Heart right ventricle (tissue), 16 donors: ENCODE measurements at regions not wholly inside any gene's neighbourhood (a gene's known extent, or its start where the extent isn't known, plus 50 kb on each side); places are given as distances from the start of the nearest gene placed in this dataset.

Source experiments
- ATAC-seq, 8 donors: fragments of 200-7000 bp; cut with Tn5 transposase; one replicate each; pipeline ENCODE4 v1.9.1; 2020; ENCODE audit warnings: mild to moderate bottlenecking in 8 of 8, moderate library complexity in 8 of 8, moderate number of reproducible peaks in 1 of 8
- DNase-seq, 2 donors: peaks; one replicate each; pipeline ENCODE4 v3.0.0-alpha.2; 2020
- H3K27ac ChIP-seq, 10 donors: fragments of 200-600 bp; sonication (generic) in 2 of 10; one replicate each; pipeline versions ENCODE4 v1.5.0 to v1.8.0; 2020 to 2022; ENCODE audit warnings: mild to moderate bottlenecking in 3 of 10
- H3K27me3 ChIP-seq, 7 donors: fragments of 200-600 bp; one replicate each; pipeline ENCODE4 v1.8.0; 2021 to 2022; ENCODE audit warnings: mild to moderate bottlenecking in 2 of 7
- H3K36me3 ChIP-seq, 9 donors: fragments of 200-600 bp; sonication (generic) in 1 of 9; one replicate each; pipeline versions ENCODE4 v1.5.0 to v1.8.0; 2020 to 2022; ENCODE audit warnings: mild to moderate bottlenecking in 2 of 9
- H3K4me1 ChIP-seq, 9 donors: fragments of 200-600 bp; sonication (generic) in 1 of 9; one replicate each; pipeline versions ENCODE4 v1.5.0 to v1.8.0; 2020 to 2022; ENCODE audit warnings: mild to moderate bottlenecking in 4 of 9
- H3K4me3 ChIP-seq, 10 donors: fragments of 200-600 bp; sonication (generic) in 2 of 10; one replicate each; pipeline versions ENCODE4 v1.5.0 to v1.8.0; 2020 to 2022; ENCODE audit warnings: mild to moderate bottlenecking in 7 of 10, moderate library complexity in 2 of 10
- H3K9me3 ChIP-seq, 11 donors: fragments of 200-600 bp in 10 of 11; sonication (generic) in 2 of 11; one replicate each; pipeline versions ENCODE4 v1.5.0 to v1.8.0; 2013 to 2022; ENCODE audit warnings: mild to moderate bottlenecking in 2 of 11, control low read depth in 1 of 11, moderate library complexity in 1 of 11
- whole genome bisulfite sequencing, 2 donors: extraction: QIAGEN DNeasy Blood & Tissue Kit; methylation state at CpG; one replicate each; pipeline ENCODE4 v1.1.7; 2013; ENCODE audit warnings: inconsistent platforms in 1 of 2; 5-methylcytosine and 5-hydroxymethylcytosine counted together
- intact Hi-C, 10 donors: fragments of 100-400 bp; cut with DNase I; formaldehyde crosslinking; loops; one replicate each; pipeline versions ENCODE4 v1.11.1 to v1.14.2; 2022
- TF ChIP-seq, protein P1 (sequence below), 9 donors: fragments of 200-600 bp; sonication (generic) in 2 of 9; IDR thresholded peaks; one replicate each; pipeline versions ENCODE4 v1.5.0 to v1.8.0; 2021 to 2022; ENCODE audit warnings: antibody characterized with exemption in 9 of 9, mild to moderate bottlenecking in 5 of 9, moderate library complexity in 1 of 9
- donor health status: Arrhythmogenic right ventricular cardiomyopathy.
- donor health status: ischemic (EF 13 %, LVEDD 7.1; RV severe dilation, severe dysfunction).
- donor health status: healthy with polysubstance abuse.
- donor health status: DM: no; HTN: yes; CAD: no.
- donor health status: DM: no; HTN: no; CAD: no.
- donor health status: ischemic (EF 25% LVEDD 6.9; RV normal size, moderate dysfunction).
- donor health status: ischemic (EF 25% LVEDD 5.7; RV mildly dilated, moderate dysfunction).
- donor health status: healthy.
- donor health status: DM: yes; HTN: yes; CAD: no.
- donor health status: Ischemic cardiomyopathy.
- donor health status: ischemic (EF 35%, LVEDD 5.7; RV mildly dilated, moderate dysfunction).
- donor health status: nonischemic (EF 11% LVEDD 7.7; RV severe dilation, severe dysfunction).
- donor health status: DM: yes; HTN: yes; CAD: no.
- donor health status: PGD.
- donor health status: ischemic (EF 29% LVEDD 5.4; RV normal size, mild dysfunction).
- donor health status: nonischemic (EF 23%, LVEDD 6.1; RV moderate dilation, normal function).

DNA sequence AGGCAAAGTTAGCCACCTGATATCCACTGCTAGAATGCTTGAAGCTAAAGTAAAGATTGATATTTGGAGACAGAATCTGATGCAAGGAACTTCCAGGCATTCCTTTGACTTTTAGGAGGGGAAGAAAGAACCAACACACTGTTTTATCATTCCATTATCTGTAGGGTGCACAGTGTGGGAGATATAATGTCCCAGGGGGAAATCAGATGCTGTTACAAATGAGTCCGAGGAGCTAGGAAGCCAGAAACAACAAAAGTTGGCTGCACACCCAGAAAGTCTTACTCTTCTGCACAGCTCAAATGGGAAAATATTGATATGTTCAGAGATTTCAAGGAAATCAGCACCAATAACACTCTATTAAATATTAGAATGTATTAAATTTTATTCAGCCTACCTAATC, 113.6 kb upstream of the ROBO1 start:
- Histone ChIP-seq H3K36me3 (no peaks in the 10 kb centered on the region), H3K4me1 (no peaks in the 10 kb centered on the region), H3K4me3 (no peak overlapping the region), H3K27me3 (no peaks in the 10 kb centered on the region), H3K9me3 (peaks cover 0 to 11% (median 0%) of the 10 kb centered on the region in 11 donors), H3K27ac (no peak overlapping the region)
- intact Hi-C loops: no loop called here
- WGBS, 2 donors: 23 to 46% methylated on average over 1 of the region's 1 CpG
- DNase-seq (no peak), ATAC-seq (no peak)
- TF ChIP-seq, protein P1, sequence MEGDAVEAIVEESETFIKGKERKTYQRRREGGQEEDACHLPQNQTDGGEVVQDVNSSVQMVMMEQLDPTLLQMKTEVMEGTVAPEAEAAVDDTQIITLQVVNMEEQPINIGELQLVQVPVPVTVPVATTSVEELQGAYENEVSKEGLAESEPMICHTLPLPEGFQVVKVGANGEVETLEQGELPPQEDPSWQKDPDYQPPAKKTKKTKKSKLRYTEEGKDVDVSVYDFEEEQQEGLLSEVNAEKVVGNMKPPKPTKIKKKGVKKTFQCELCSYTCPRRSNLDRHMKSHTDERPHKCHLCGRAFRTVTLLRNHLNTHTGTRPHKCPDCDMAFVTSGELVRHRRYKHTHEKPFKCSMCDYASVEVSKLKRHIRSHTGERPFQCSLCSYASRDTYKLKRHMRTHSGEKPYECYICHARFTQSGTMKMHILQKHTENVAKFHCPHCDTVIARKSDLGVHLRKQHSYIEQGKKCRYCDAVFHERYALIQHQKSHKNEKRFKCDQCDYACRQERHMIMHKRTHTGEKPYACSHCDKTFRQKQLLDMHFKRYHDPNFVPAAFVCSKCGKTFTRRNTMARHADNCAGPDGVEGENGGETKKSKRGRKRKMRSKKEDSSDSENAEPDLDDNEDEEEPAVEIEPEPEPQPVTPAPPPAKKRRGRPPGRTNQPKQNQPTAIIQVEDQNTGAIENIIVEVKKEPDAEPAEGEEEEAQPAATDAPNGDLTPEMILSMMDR (IDR thresholded peaks at IDR 0.05): no peak

GRCh38 chr3:79878708-79879107, 110.9 kb upstream of the ROBO1 start:
- WGBS, 2 donors: 81 to 90% methylated on average over 4 of the region's 4 CpGs
- no peak for DNase-seq
- no peak overlapping the region for H3K27ac ChIP-seq
- peaks cover 0 to 11% (median 0%) of the 10 kb centered on the region in 11 donors for H3K9me3 ChIP-seq
- H3K4me3 ChIP-seq: no peak overlapping the region
- H3K27me3 ChIP-seq: no peaks in the 10 kb centered on the region
- TF ChIP-seq, protein P1 (IDR thresholded peaks at IDR 0.05): no peak
- ATAC-seq: no peak
- H3K4me1 ChIP-seq: no peaks in the 10 kb centered on the region
- H3K36me3 ChIP-seq: no peaks in the 10 kb centered on the region
- intact Hi-C loops: no loop called here

DNA sequence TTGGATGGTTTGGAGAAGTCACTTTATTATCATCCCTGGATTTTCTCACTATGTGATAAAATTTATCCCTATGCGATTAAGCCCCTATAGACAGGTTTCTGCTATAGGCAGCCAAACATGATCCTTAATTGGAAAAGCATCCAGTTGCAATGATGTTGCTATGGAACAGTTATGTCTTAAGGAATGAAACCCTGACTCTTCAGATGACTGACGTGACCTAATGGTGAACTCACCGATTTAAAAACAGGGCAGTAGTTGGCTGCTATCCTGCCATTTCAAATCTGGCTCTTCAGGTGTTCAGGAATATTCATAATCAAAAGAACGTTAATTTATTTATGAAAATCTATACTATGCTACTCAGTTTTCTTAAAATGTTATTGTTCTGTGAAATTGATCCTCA, 106.8 kb upstream of the ROBO1 start:
- Histone ChIP-seq H3K9me3 (peaks cover 0 to 11% (median 0%) of the 10 kb centered on the region in 11 donors), H3K4me3 (no peak overlapping the region), H3K27ac (no peak overlapping the region), H3K4me1 (no peaks in the 10 kb centered on the region), H3K36me3 (no peaks in the 10 kb centered on the region), H3K27me3 (no peaks in the 10 kb centered on the region)
- WGBS, 2 donors: 46 to 59% methylated on average over 4 of the region's 4 CpGs
- ATAC-seq: no peak
- intact Hi-C loops: no loop called here
- DNase-seq: no peak
- TF ChIP-seq, protein P1 (IDR thresholded peaks at IDR 0.05): no peak

DNA sequence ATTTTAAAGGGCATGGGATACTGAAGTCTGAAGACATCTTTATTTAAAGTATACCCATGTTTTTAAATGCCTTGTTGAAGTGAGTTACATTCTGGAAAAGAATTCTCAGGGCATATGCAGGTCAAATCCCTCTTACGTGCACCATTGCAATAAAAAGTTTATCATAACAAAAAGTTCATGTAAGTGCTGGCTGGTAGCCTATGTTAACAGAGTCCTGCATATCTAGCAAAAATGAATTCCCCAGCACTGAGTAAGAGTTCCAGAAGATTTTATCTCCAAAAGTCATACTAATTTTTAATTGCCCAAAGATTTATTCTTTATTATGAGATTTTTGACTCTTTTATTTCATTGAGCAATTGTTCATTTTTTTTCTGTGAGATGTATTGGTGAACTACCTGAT, 104.7 kb upstream of the ROBO1 start:
- ATAC-seq: no peak
- Histone ChIP-seq H3K27ac (no peak overlapping the region), H3K36me3 (no peaks in the 10 kb centered on the region), H3K4me1 (no peaks in the 10 kb centered on the region), H3K9me3 (no peaks in the 10 kb centered on the region), H3K27me3 (no peaks in the 10 kb centered on the region), H3K4me3 (no peak overlapping the region)
- intact Hi-C loops: no loop called here
- no peak for DNase-seq
- TF ChIP-seq, protein P1 (IDR thresholded peaks at IDR 0.05): no peak
- WGBS, 2 donors: 5 to 14% methylated on average over 1 of the region's 1 CpG

DNA sequence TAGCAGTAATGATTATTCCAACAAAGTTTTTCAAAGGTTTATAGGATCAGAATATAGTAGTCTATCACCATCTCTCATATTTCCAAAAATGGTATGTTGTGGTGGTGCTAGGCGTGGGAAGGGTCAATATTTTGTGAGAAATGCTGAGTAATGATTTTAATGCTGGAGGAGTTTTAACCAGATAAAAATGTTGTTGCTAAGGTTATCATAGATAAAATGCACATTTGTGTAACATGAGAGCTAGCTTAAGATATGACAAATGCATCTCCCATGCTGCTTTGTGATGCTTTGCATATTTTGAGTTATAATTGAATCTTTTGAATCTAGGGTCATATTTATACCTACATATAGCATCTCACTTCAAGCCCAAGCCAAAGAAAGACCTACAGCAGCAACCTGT, 103.9 kb upstream of the ROBO1 start:
- Histone ChIP-seq H3K9me3 (no peaks in the 10 kb centered on the region), H3K27me3 (no peaks in the 10 kb centered on the region), H3K36me3 (no peaks in the 10 kb centered on the region), H3K4me3 (no peak overlapping the region), H3K4me1 (no peaks in the 10 kb centered on the region), H3K27ac (no peak overlapping the region)
- 61 to 74% methylated on average over 1 of the region's 1 CpG for WGBS, 2 donors
- ATAC-seq (no peak), DNase-seq (no peak)
- intact Hi-C loops: no loop called here
- TF ChIP-seq, protein P1 (IDR thresholded peaks at IDR 0.05): no peak
